H9 (cell line): ENCODE measurements at regions not wholly inside any gene's neighbourhood (a gene's known extent, or its start where the extent isn't known, plus 50 kb on each side); places are given as distances from the start of the nearest gene placed in this dataset.

Experiments
- DNase-seq: peaks from one replicate; pipeline ENCODE4 v3.0.0-alpha.2; 2017
- H2AFZ ChIP-seq: one replicate; pipeline ENCODE4 v1.6.1; 2013; ENCODE audit warnings: mild to moderate bottlenecking, low read length, control low read depth, moderate library complexity
- H2AK5ac ChIP-seq: 2 replicates; pipeline ENCODE4 v1.6.1; 2013; ENCODE audit warnings: low read length, control low read depth, mixed read lengths; ENCODE audit not compliant: insufficient read length
- H2BK120ac ChIP-seq: one replicate; pipeline ENCODE4 v1.6.1; 2013; ENCODE audit warnings: low read depth, mild to moderate bottlenecking, low read length, control low read depth, inconsistent platforms; ENCODE audit not compliant: poor library complexity, severe bottlenecking
- H2BK12ac ChIP-seq: 2 replicates; pipeline ENCODE4 v1.6.1; 2013; ENCODE audit warnings: low read length, control low read depth, mixed read lengths, low read depth; ENCODE audit not compliant: insufficient read length
- H2BK15ac ChIP-seq: 2 replicates; pipeline ENCODE4 v1.6.1; 2013; ENCODE audit warnings: low read depth, low read length, control low read depth
- H2BK20ac ChIP-seq: one replicate; pipeline ENCODE4 v1.6.1; 2013; ENCODE audit warnings: low read depth, mild to moderate bottlenecking, low read length, control low read depth, inconsistent platforms; ENCODE audit not compliant: poor library complexity, severe bottlenecking
- H2BK5ac ChIP-seq: 2 replicates; pipeline ENCODE4 v1.6.1; 2013; ENCODE audit warnings: low read length, control low read depth, mixed read lengths; ENCODE audit not compliant: insufficient read length
- H3K14ac ChIP-seq: 2 replicates; pipeline ENCODE4 v1.6.1; 2013; ENCODE audit warnings: low read length, control low read depth; ENCODE audit not compliant: insufficient read depth
- H3K18ac ChIP-seq: 2 replicates; pipeline ENCODE4 v1.6.1; 2013; ENCODE audit warnings: low read depth, mild to moderate bottlenecking, mixed read lengths, low read length, control low read depth; ENCODE audit not compliant: insufficient read length
- H3K23ac ChIP-seq: 2 replicates; pipeline ENCODE4 v1.6.1; 2013; ENCODE audit warnings: low read length, control low read depth, mixed read lengths, low read depth; ENCODE audit not compliant: insufficient read length
- H3K23me2 ChIP-seq: 2 replicates; pipeline ENCODE4 v1.6.1; 2013; ENCODE audit warnings: low read depth, mild to moderate bottlenecking, mixed read lengths, low read length, control low read depth; ENCODE audit not compliant: insufficient read length, poor library complexity, severe bottlenecking
- H3K27ac ChIP-seq: 2 replicates; pipeline ENCODE4 v1.5.1; 2013; ENCODE audit warnings: low read length, control low read depth, mixed read lengths, low read depth; ENCODE audit not compliant: insufficient read length
- H3K27me3 ChIP-seq: 2 replicates; pipeline ENCODE4 v1.6.1; 2013; ENCODE audit warnings: low read length, control low read depth, inconsistent platforms; ENCODE audit not compliant: insufficient read depth
- H3K4ac ChIP-seq: 2 replicates; pipeline ENCODE4 v1.6.1; 2013; ENCODE audit warnings: low read depth, mild to moderate bottlenecking, control low read depth, inconsistent platforms, low read length, moderate library complexity
- H3K4me1 ChIP-seq: 2 replicates; pipeline ENCODE4 v1.6.1; 2013; ENCODE audit warnings: low read length, control low read depth, inconsistent platforms; ENCODE audit not compliant: insufficient read depth
- H3K4me2 ChIP-seq: 2 replicates; pipeline ENCODE4 v1.6.1; 2013; ENCODE audit warnings: low read length, control low read depth, mixed read lengths; ENCODE audit not compliant: insufficient read length, insufficient read depth
- H3K56ac ChIP-seq: 2 replicates; pipeline ENCODE4 v1.6.1; 2013; ENCODE audit warnings: low read depth, mild to moderate bottlenecking, mixed read lengths, low read length, control low read depth; ENCODE audit not compliant: insufficient read length
- H3K79me1 ChIP-seq: 2 replicates; pipeline ENCODE4 v1.6.1; 2013; ENCODE audit warnings: low read depth, mild to moderate bottlenecking, moderate library complexity, low read length, control low read depth, inconsistent platforms; ENCODE audit not compliant: insufficient read depth, poor library complexity, severe bottlenecking
- H3K79me2 ChIP-seq: 2 replicates; pipeline ENCODE4 v1.6.1; 2013; ENCODE audit warnings: low read length, control low read depth, inconsistent platforms; ENCODE audit not compliant: insufficient read depth
- H3K9ac ChIP-seq: 2 replicates; pipeline ENCODE4 v1.6.1; 2013; ENCODE audit warnings: low read length, control low read depth, mixed read lengths; ENCODE audit not compliant: insufficient read length; ENCODE audit errors: extremely low read depth
- H3K9me3 ChIP-seq: one replicate; pipeline ENCODE4 v1.6.1; 2013; ENCODE audit warnings: low read depth, low read length, inconsistent platforms; ENCODE audit not compliant: control insufficient read depth
- H3T11ph ChIP-seq: one replicate; pipeline ENCODE4 v1.6.1; 2013; ENCODE audit warnings: mild to moderate bottlenecking, low read length, control low read depth, inconsistent platforms
- H4K20me1 ChIP-seq: one replicate; pipeline ENCODE4 v1.6.1; 2013; ENCODE audit not compliant: control insufficient read depth, insufficient read length, insufficient read depth
- H4K5ac ChIP-seq: 2 replicates; pipeline ENCODE4 v1.6.1; 2013; ENCODE audit warnings: low read depth, mild to moderate bottlenecking, mixed read lengths, low read length, control low read depth; ENCODE audit not compliant: insufficient read length
- H4K8ac ChIP-seq: replicated peaks from 2 replicates; pipeline ENCODE4 v1.6.1; 2013; ENCODE audit warnings: low read length, control low read depth, mixed read lengths, low read depth; ENCODE audit not compliant: insufficient read length
- H4K91ac ChIP-seq: 2 replicates; pipeline ENCODE4 v1.6.1; 2013; ENCODE audit warnings: low read depth, mild to moderate bottlenecking, moderate library complexity, mixed read lengths, low read length, control low read depth; ENCODE audit not compliant: insufficient read length
- H3K27ac Mint-ChIP-seq, 3 experiments: 2 replicates in 2 of 3; 3 replicates in 1 of 3; pipeline ENCODE4 v1.8.0; 2020 to 2021; ENCODE audit warnings: mixed read lengths in 3 of 3, mild to moderate bottlenecking in 1 of 3, moderate library complexity in 1 of 3
- H3K27me3 Mint-ChIP-seq: 2 replicates; pipeline ENCODE4 v1.8.0; 2021; ENCODE audit warnings: low read depth, mild to moderate bottlenecking, moderate library complexity, mixed read lengths
- H3K36me3 Mint-ChIP-seq, 3 experiments: 2 replicates in 2 of 3; 3 replicates in 1 of 3; pipeline ENCODE4 v1.8.0; 2020 to 2021; ENCODE audit warnings: low read depth in 3 of 3, mixed read lengths in 3 of 3; ENCODE audit not compliant: insufficient read depth in 1 of 3
- H3K4me1 Mint-ChIP-seq, 2 experiments: 2 replicates each; pipeline ENCODE4 v1.8.0; 2020; ENCODE audit warnings: mixed read lengths in 2 of 2
- H3K4me3 Mint-ChIP-seq, 2 experiments: 2 replicates in 1 of 2; 3 replicates in 1 of 2; pipeline ENCODE4 v1.8.0; 2020 to 2021; ENCODE audit warnings: mild to moderate bottlenecking in 2 of 2, mixed read lengths in 2 of 2, moderate library complexity in 1 of 2
- H3K9me3 Mint-ChIP-seq, 2 experiments: 2 replicates in 1 of 2; 3 replicates in 1 of 2; pipeline ENCODE4 v1.8.0; 2020; ENCODE audit warnings: mild to moderate bottlenecking in 2 of 2, mixed read lengths in 2 of 2, moderate library complexity in 1 of 2
- CTCF ChIP-seq: fragments of 200-600 bp; sonication (generic); conservative IDR thresholded peaks from 3 replicates; pipeline ENCODE4 v1.8.0; 2021; ENCODE audit warnings: antibody characterized with exemption, mild to moderate bottlenecking
- WGBS: extraction: QIAGEN DNeasy Blood & Tissue Kit; methylation state at CpG from one replicate; pipeline ENCODE4 v1.1.7; 2013; ENCODE audit warnings: missing lambda C conversion rate, low lambda C conversion rate, mixed read lengths; ENCODE audit not compliant: insufficient read length; ENCODE audit errors: extremely low coverage; 5-methylcytosine and 5-hydroxymethylcytosine counted together

GRCh38 chr11:122509899-122510298 lies 145.6 kb upstream of the UBASH3B start:
- TF ChIP-seq CTCF, result no peak
- Histone ChIP-seq H3K23me2 (no peaks in the 10 kb centered on the region), H2BK15ac (no peak overlapping the region), H3K14ac (no peak overlapping the region), H2AK5ac (no peak overlapping the region), H2BK5ac (no peak overlapping the region), H3T11ph (no peak overlapping the region), H2AFZ (no peak overlapping the region), H3K27me3 (no peaks in the 10 kb centered on the region), H3K79me1 (no peaks in the 10 kb centered on the region), H2BK20ac (no peak overlapping the region), H4K8ac (no peak overlapping the region), H3K9me3 (no peaks in the 10 kb centered on the region), H3K27ac (no peak overlapping the region), H3K23ac (no peak overlapping the region), H2BK12ac (no peak overlapping the region), H3K56ac (no peak overlapping the region), H2BK120ac (no peak overlapping the region), H4K20me1 (no peaks in the 10 kb centered on the region), H4K91ac (no peak overlapping the region), H3K4me2 (no peak overlapping the region), H3K79me2 (no peaks in the 10 kb centered on the region), H3K4me1 (no peaks in the 10 kb centered on the region), H4K5ac (no peak overlapping the region), H3K18ac (no peak overlapping the region), H3K9ac (no peak overlapping the region), H3K4ac (no peak overlapping the region)
- no peaks in the 10 kb centered on the region for H3K36me3 Mint-ChIP-seq
- H3K9me3 Mint-ChIP-seq, result no peaks in the 10 kb centered on the region
- H3K27ac Mint-ChIP-seq, result no peak overlapping the region
- H3K27me3 Mint-ChIP-seq, result no peaks in the 10 kb centered on the region
- no CpG with 5 or more reads among the region's 15 CpGs for WGBS
- peaks cover 6% of the 10 kb centered on the region in 2 experiments for H3K4me1 Mint-ChIP-seq
- no peak overlapping the region for H3K4me3 Mint-ChIP-seq
- DNase-seq, result peak; percentile 46
